DND-41 (cell line): ENCODE measurements at regions not wholly inside any gene's neighbourhood (a gene's known extent, or its start where the extent isn't known, plus 50 kb on each side); places are given as distances from the start of the nearest gene placed in this dataset.

Experiments
- CTCF ChIP-seq: IDR thresholded peaks from 2 replicates; pipeline ENCODE4 v1.5.1; 2012; ENCODE audit warnings: borderline replicate concordance, low read length, moderate library complexity, mild to moderate bottlenecking; ENCODE audit not compliant: poor library complexity, severe bottlenecking; ENCODE audit errors: extremely low read depth
- EZH2 ChIP-seq: IDR thresholded peaks from 3 replicates; pipeline ENCODE4 v1.6.1; 2012; ENCODE audit warnings: borderline replicate concordance, low read depth, mild to moderate bottlenecking, moderate library complexity, low read length, inconsistent platforms; ENCODE audit not compliant: severe bottlenecking

- TF ChIP-seq CTCF (no peak), EZH2 (no peak)
Measured at GRCh38 chr3:88979760-88980159, 127.7 kb upstream of the EPHA3 start.
